ENCODE measurements at regions not wholly inside any gene's neighbourhood (a gene's known extent, or its start where the extent isn't known, plus 50 kb on each side); places are given as distances from the start of the nearest gene placed in this dataset.

DNA sequence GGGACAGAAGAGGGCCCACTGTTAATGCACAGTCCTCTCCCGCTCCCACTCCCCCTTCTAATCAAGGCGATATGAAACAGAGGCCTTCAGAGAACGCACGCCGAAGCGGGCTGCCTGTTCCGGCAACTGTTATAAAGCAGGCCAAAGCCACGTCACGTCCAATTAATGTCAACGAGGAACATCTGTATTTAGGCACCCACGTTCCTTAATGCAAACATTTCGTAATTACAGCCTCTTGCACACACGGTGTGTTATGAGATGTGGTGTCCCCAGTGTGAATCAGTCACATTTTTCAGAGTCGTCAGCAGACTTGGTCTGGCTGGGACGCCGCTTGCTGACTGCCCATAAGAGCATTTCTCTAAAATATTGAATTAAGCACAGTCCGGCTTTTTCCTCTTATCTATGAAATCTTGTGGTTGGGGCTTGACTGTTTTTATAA is 339.0 kb downstream of the NSG2 start:
- DNase-seq (ENCODE audit: insufficient read length) = no peak
- no peak for TF ChIP-seq POLR2AphosphoS5 (IDR thresholded peaks at IDR 0.05; ENCODE audit: low read depth, low read length)
- FAIRE-seq = no peak

DNA sequence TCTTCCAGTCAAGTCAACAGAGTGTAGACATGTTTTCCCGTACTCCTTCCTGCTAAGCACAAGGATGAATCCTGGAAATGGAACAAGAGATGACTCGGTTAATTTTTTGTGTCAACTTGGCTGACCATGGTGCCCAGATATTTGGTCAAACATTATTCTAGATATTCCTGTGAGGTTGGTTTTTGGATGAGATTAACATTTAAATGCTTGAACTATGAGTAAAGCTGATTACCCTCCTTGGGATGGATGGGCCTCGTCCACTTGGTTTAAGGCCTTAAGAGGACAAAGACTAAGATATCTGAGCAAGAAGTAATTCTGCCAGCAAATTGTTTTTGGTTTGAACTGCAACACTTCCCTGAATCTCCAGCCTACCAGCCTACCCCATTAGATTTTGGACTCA is 338.1 kb upstream of the MSX2 start:
- DNase-seq (ENCODE audit: insufficient read length) (no peak), FAIRE-seq (no peak)
- TF ChIP-seq POLR2AphosphoS5 (IDR thresholded peaks at IDR 0.05; ENCODE audit: low read depth, low read length) (no peak), POLR2A (IDR thresholded peaks at IDR 0.05; ENCODE audit: low read depth, low read length) (no peak), TAF1 (IDR thresholded peaks at IDR 0.05; ENCODE audit: borderline replicate concordance, low read depth, low read length) (no peak)

DNA sequence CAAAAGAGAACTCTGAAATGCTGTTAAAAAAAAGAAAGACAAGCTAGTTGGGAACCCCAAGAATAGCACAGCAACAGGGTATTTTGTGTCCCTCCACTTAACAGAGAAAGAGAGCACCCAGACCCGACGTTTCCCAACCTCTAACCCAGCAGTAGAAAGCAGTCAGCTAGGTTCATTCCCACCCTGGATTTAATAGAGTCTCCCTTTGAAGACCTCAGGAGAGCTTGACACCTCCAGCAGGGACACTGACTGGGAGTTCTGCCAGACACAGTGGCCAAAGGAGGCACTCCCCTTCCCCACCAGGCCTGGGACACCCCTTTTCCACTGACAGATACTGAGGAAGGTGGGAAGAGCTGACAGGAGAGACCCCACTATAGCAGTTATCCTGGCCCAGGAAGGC is 337.5 kb upstream of the MSX2 start:
- no peak for TF ChIP-seq POLR2A (IDR thresholded peaks at IDR 0.05; ENCODE audit: low read depth, low read length)
- no peak for TF ChIP-seq POLR2AphosphoS5 (IDR thresholded peaks at IDR 0.05; ENCODE audit: low read depth, low read length)
- TF ChIP-seq TAF1 (IDR thresholded peaks at IDR 0.05; ENCODE audit: borderline replicate concordance, low read depth, low read length) = no peak
- DNase-seq (ENCODE audit: insufficient read length) (no peak), FAIRE-seq (no peak)

DNA sequence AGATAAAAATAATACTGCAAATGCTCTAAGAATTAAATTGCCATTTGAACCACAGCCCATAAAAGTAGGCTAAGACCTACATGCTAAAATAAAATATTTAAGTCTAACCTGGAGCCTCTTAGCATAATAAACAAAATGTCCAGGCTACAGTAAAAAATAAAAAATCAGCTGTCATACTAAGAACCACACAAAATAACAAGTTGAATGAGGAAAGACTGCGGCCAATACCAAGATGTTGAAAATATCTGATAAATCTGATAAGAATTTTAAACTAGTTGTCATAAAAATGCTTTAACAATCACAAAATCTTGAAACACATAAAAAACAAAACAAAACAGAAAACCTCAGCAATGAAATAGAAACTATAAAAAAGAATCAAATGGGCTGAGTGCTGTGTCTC is 336.9 kb upstream of the MSX2 start:
- no peak for DNase-seq (ENCODE audit: insufficient read length)
- TF ChIP-seq POLR2A (IDR thresholded peaks at IDR 0.05; ENCODE audit: low read depth, low read length) = no peak
- no peak for TF ChIP-seq POLR2AphosphoS5 (IDR thresholded peaks at IDR 0.05; ENCODE audit: low read depth, low read length)
- TF ChIP-seq TAF1 (IDR thresholded peaks at IDR 0.05; ENCODE audit: borderline replicate concordance, low read depth, low read length) = no peak
- no peak for FAIRE-seq

DNA sequence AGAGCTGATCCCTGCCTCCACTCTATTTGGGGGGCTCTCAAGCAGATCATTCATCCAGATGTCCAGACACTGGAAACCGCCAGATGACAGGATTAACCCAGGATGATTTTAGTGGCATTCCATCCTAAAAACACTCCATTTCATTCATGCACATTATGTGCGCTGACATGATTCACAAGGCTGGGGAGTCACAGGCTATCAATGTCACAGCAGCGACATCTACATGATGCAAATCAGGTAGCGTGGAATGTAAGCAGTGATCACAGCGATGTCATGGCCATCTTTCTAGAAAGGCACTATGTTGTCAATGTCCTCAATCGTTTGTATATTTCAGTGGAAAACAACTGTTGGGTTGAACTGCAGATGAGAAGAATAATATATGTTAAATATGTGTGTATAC is 331.5 kb upstream of the MSX2 start:
- FAIRE-seq (no peak), DNase-seq (ENCODE audit: insufficient read length) (no peak)
- TF ChIP-seq POLR2AphosphoS5 (IDR thresholded peaks at IDR 0.05; ENCODE audit: low read depth, low read length) (no peak), POLR2A (IDR thresholded peaks at IDR 0.05; ENCODE audit: low read depth, low read length) (no peak), TAF1 (IDR thresholded peaks at IDR 0.05; ENCODE audit: borderline replicate concordance, low read depth, low read length) (no peak)

DNA sequence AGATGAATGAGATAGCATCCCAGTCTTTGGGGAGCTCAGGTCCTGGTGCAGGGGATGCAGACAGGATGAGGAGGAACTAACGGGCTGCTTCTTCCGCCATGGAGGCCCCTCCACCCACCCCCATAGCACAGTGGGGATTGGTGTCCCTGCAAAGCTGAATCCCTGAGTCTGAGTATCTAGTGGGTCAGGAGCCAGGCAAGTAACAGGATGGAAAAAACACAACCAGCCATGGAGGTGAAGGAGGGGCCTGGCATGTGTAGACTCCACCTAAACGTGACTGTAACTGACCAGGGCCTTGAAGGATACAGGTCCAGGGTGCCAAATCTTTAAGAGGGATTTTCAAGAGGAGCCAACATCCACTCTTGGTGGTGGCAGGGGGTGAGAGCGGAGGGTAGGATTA is 327.8 kb upstream of the MSX2 start:
- no peak for TF ChIP-seq POLR2A (IDR thresholded peaks at IDR 0.05; ENCODE audit: low read depth, low read length)
- no peak for TF ChIP-seq POLR2AphosphoS5 (IDR thresholded peaks at IDR 0.05; ENCODE audit: low read depth, low read length)
- TF ChIP-seq TAF1 (IDR thresholded peaks at IDR 0.05; ENCODE audit: borderline replicate concordance, low read depth, low read length) = no peak
- DNase-seq (ENCODE audit: insufficient read length) (no peak), FAIRE-seq (no peak)

DNA sequence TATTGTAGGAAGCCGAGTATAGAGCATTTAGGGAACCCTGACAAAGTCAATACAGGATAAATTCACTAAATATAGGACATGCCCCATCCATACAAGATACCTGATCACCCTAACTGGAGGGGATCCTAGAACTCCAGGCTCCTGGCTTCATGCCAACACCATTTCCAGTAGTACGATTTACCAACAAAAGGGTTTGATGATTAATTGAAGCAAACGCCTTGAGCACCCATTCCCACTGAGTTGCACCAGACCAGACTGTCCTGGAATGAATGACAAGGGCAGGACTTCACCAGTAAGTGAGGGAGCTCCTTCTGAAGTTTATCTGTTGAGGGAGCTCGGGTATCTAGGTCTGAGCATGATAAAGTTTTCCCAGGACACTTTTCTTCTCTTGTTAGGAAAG is 327.2 kb upstream of the MSX2 start:
- no peak for TF ChIP-seq POLR2AphosphoS5 (IDR thresholded peaks at IDR 0.05; ENCODE audit: low read depth, low read length)
- no peak for TF ChIP-seq TAF1 (IDR thresholded peaks at IDR 0.05; ENCODE audit: borderline replicate concordance, low read depth, low read length)
- no peak for TF ChIP-seq POLR2A (IDR thresholded peaks at IDR 0.05; ENCODE audit: low read depth, low read length)
- FAIRE-seq = no peak
- DNase-seq (ENCODE audit: insufficient read length) = no peak

DNA sequence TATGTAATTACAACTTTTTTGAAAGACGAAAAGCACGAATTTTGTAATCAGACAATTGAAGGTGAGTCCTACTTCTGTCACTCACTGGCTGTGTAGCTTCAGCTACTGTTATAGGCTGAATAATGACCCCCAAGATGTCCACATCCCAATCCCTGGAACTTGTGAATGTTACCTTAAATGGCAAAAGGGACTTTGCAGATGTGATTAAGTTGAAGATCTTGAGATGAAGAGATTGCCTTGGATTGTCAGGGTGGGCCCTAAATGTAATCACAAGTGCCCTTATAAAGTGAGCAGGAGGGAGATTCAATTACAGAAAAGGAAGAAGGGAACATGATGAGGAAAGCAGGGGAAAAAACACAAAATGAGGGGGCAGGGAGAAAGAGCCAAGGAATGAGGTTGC is 326.2 kb upstream of the MSX2 start:
- DNase-seq (ENCODE audit: insufficient read length) (no peak), FAIRE-seq (no peak)
- TF ChIP-seq POLR2AphosphoS5 (IDR thresholded peaks at IDR 0.05; ENCODE audit: low read depth, low read length) = no peak
- TF ChIP-seq TAF1 (IDR thresholded peaks at IDR 0.05; ENCODE audit: borderline replicate concordance, low read depth, low read length) = no peak

DNA sequence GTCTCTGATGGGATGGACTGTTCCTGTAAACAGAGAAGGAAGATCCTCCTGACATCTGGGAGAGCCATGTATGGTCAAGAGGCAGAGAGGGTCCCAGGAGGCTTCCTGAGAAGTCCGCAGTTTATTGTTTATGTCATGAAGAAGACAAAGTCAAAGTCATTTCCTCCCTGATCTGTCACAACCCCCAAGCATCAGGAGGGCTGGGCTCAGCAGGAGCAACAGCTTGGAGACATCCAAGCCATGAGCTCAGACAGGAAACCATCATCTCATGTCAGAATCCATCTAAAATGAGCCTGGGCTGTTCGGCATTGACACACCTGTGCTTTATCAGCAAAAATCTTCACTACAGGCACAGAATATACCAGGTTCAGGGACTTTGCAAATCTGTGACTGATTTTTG is 325.0 kb upstream of the MSX2 start:
- TF ChIP-seq POLR2AphosphoS5 (IDR thresholded peaks at IDR 0.05; ENCODE audit: low read depth, low read length) (no peak), TAF1 (IDR thresholded peaks at IDR 0.05; ENCODE audit: borderline replicate concordance, low read depth, low read length) (no peak), POLR2A (IDR thresholded peaks at IDR 0.05; ENCODE audit: low read depth, low read length) (no peak)
- no peak for FAIRE-seq
- DNase-seq (ENCODE audit: insufficient read length) = no peak

DNA sequence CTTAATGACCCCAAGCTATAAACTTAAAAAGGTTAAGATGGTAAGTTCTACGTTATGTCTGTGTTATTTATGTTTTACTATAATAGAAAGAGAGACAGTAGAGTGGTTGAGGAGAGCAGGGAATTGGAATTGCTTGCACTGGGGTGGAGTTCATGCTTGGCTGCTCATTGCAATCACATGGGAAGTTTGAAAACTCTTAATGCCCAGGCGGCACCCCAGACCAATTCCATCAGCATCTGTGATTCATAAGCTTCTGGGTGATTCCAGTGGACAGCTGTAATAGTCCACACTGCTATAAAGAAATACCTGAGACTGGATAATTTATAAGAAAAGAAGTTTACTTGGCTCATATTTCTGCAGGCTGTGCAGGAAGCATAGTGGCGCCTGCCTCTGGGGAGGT is 323.9 kb upstream of the MSX2 start:
- FAIRE-seq (no peak), DNase-seq (ENCODE audit: insufficient read length) (no peak)
- TF ChIP-seq TAF1 (IDR thresholded peaks at IDR 0.05; ENCODE audit: borderline replicate concordance, low read depth, low read length) (no peak), POLR2AphosphoS5 (IDR thresholded peaks at IDR 0.05; ENCODE audit: low read depth, low read length) (no peak), POLR2A (IDR thresholded peaks at IDR 0.05; ENCODE audit: low read depth, low read length) (no peak)

DNA sequence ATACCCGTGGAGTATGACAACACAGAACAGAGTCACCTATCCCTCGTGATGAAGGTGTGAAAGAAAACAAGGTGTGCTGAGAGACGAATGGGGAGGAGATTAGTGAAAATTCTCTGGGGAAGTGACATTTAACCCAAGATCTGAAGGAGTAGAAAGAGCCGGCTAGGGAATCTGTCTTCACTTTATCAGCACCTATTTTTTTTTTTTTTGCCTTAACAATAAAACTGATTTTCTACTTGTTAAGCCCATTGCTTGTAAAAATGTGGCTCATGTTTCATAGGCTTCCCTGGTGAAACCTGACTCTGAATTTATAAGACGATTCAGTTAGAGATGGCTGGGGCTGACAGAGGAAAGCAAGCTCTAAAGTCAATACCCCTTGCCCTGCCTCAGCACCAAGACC is 322.6 kb upstream of the MSX2 start:
- no peak for FAIRE-seq
- no peak for DNase-seq (ENCODE audit: insufficient read length)
- TF ChIP-seq POLR2AphosphoS5 (IDR thresholded peaks at IDR 0.05; ENCODE audit: low read depth, low read length) (no peak), TAF1 (IDR thresholded peaks at IDR 0.05; ENCODE audit: borderline replicate concordance, low read depth, low read length) (no peak), POLR2A (IDR thresholded peaks at IDR 0.05; ENCODE audit: low read depth, low read length) (no peak)

DNA sequence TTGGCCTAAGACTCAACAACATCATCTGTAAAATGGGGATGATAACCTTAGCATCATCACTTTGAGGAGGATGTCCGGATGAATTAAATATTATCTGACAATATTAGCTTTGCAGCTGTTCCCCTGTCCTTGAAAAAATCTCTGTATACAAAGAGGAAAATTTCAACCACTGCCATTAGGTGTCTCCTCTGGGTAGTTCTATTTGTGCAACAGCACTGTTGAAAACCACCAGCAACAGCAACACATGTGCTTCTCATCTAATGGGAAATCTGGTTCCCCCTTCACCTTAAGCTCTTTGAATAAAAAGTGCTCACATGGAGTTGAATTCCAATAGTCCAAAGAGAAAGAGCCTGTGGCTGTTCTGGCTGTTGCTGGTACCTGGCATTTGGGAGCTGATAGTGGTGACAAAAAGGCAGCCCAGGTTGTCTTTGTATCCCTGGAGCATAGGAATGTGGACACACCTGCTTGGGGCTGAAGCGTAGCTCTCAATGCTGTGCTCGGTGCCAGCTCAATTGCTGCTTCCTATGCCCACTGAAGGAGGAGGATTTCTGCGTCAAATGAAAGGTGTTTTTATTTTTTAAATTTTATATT is 322.1 kb upstream of the MSX2 start:
- DNase-seq (ENCODE audit: insufficient read length) (no peak), FAIRE-seq (no peak)
- TF ChIP-seq TAF1 (IDR thresholded peaks at IDR 0.05; ENCODE audit: borderline replicate concordance, low read depth, low read length) = no peak
- no peak for TF ChIP-seq POLR2A (IDR thresholded peaks at IDR 0.05; ENCODE audit: low read depth, low read length)
- TF ChIP-seq POLR2AphosphoS5 (IDR thresholded peaks at IDR 0.05; ENCODE audit: low read depth, low read length) = no peak

DNA sequence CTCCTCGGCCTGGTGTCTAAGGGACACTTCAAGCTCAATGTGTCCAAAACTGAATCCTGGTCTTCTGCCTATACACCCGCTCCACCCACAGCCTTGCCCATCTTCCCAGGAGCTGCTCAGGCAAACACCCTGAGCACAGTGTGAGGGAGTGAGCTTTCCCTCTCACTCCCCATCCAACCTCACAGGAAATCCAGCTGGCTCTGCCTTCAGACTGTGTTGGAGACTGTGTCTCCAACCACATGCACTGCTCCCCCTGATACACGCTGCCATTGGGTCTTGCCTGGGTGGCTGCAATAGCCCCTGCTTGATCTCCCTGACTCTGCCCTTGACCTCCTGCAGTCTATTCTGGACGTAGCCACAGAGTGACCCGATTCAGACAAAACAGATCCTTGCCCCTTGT is 319.5 kb upstream of the MSX2 start:
- DNase-seq (ENCODE audit: insufficient read length) = no peak
- TF ChIP-seq TAF1 (IDR thresholded peaks at IDR 0.05; ENCODE audit: borderline replicate concordance, low read depth, low read length) (no peak), POLR2AphosphoS5 (IDR thresholded peaks at IDR 0.05; ENCODE audit: low read depth, low read length) (no peak), POLR2A (IDR thresholded peaks at IDR 0.05; ENCODE audit: low read depth, low read length) (no peak)
- no peak for FAIRE-seq

Data from GM12892 (cell line).